Sigmoid colon (tissue), 4 donors: ENCODE measurements at regions not wholly inside any gene's neighbourhood (a gene's known extent, or its start where the extent isn't known, plus 50 kb on each side); places are given as distances from the start of the nearest gene placed in this dataset.

ENCODE experiments used
- EP300 ChIP-seq, 4 donors: sonication (generic); formaldehyde crosslinking; IDR thresholded peaks; one replicate each; pipeline ENCODE4 v1.6.1; 2017; ENCODE audit warnings: antibody characterized with exemption in 4 of 4
- POLR2A ChIP-seq, 2 donors: fragments of 450-650 bp; IDR thresholded peaks; one replicate each; pipeline ENCODE4 v1.6.1; 2016; ENCODE audit warnings: antibody characterized with exemption in 2 of 2, mild to moderate bottlenecking in 2 of 2, moderate library complexity in 2 of 2
- POLR2AphosphoS5 ChIP-seq, 4 donors: sonication (generic); formaldehyde crosslinking; IDR thresholded peaks; one replicate each; pipeline ENCODE4 v1.6.1; 2017; ENCODE audit warnings: antibody characterized with exemption in 4 of 4
- TF ChIP-seq, protein P1 (sequence below), 4 experiments: fragments of 450-650 bp in 3 of 4; fragments of 200-600 bp in 1 of 4; IDR thresholded peaks; one replicate each; pipeline ENCODE4 v1.5.1; 2016 to 2019; ENCODE audit warnings: antibody characterized with exemption in 4 of 4, mild to moderate bottlenecking in 3 of 4, moderate library complexity in 2 of 4

DNA sequence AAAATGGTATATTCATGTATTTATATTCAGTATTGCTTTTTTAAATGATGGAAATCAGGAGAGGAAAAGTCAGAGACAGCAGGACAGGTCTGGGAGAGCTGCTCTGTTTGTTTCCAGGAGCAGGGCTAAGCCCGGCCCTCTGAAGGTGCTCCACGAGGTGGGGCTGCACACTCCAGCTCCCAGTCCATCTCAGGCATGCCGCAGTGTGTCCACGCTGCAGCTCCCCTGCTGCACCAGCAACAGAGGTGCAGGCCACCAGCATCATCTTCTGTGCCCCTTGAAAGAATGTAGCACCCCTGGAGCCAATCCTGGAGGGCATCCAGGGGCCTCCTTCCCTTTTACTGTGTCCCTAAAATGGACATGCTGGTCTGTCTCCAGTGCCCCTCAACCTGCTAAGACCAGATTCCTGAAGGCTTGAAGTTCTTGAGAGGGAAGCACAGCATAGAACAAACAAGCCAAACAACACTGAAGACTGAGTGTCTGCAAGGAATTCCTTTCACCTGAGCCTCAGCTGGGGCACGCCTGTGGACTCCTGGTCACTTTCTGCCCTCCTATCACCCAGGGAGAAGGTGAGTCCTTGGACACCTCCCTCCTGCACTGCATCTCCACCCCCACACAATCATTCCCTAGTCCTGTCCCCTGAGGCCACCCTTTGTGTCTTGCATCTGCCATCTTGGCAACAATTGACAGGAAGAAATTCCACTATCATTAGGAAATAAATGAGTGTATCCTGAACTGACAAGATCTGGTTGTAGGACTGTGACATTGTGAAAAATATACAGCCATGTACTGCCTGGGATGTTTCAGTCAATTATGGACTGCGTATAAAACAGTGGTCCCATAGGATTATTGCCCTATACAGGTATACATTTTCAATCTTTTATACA lies 100.5 kb downstream of the CXCL12 start:
- no peak for TF ChIP-seq EP300 (IDR thresholded peaks at IDR 0.05)
- TF ChIP-seq, protein P1, sequence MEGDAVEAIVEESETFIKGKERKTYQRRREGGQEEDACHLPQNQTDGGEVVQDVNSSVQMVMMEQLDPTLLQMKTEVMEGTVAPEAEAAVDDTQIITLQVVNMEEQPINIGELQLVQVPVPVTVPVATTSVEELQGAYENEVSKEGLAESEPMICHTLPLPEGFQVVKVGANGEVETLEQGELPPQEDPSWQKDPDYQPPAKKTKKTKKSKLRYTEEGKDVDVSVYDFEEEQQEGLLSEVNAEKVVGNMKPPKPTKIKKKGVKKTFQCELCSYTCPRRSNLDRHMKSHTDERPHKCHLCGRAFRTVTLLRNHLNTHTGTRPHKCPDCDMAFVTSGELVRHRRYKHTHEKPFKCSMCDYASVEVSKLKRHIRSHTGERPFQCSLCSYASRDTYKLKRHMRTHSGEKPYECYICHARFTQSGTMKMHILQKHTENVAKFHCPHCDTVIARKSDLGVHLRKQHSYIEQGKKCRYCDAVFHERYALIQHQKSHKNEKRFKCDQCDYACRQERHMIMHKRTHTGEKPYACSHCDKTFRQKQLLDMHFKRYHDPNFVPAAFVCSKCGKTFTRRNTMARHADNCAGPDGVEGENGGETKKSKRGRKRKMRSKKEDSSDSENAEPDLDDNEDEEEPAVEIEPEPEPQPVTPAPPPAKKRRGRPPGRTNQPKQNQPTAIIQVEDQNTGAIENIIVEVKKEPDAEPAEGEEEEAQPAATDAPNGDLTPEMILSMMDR (IDR thresholded peaks at IDR 0.05), result no peak
- TF ChIP-seq POLR2A (IDR thresholded peaks at IDR 0.05), result no peak
- TF ChIP-seq POLR2AphosphoS5 (IDR thresholded peaks at IDR 0.05), result no peak
